OCI-LY1 (cell line): ENCODE measurements at regions not wholly inside any gene's neighbourhood (a gene's known extent, or its start where the extent isn't known, plus 50 kb on each side); places are given as distances from the start of the nearest gene placed in this dataset.

Experiments
- H2AFZ ChIP-seq: fragments of 200-600 bp; sonication (generic), shearing (Covaris generic); 2 replicates; pipeline ENCODE4 v1.6.0; 2014; ENCODE audit warnings: antibody characterized with exemption, mild to moderate bottlenecking, low read length
- H3F3A ChIP-seq: fragments of 200-600 bp; sonication (generic), shearing (Covaris generic); 2 replicates; pipeline ENCODE4 v1.6.0; 2014; ENCODE audit warnings: mild to moderate bottlenecking, antibody characterized with exemption, low read length, moderate library complexity; ENCODE audit not compliant: insufficient read depth
- H3K27ac ChIP-seq: fragments of 200-600 bp; sonication (generic); 2 replicates; pipeline ENCODE4 v1.5.1; 2014; ENCODE audit warnings: low read length, mixed run types, mild to moderate bottlenecking, low read depth; ENCODE audit not compliant: poor library complexity, severe bottlenecking
- H3K27me3 ChIP-seq: fragments of 200-600 bp; sonication (generic); 2 replicates; pipeline ENCODE4 v1.6.0; 2014; ENCODE audit warnings: antibody characterized with exemption, mild to moderate bottlenecking, low read length, moderate library complexity; ENCODE audit not compliant: insufficient read depth
- H3K36me3 ChIP-seq: fragments of 200-600 bp; sonication (generic); 2 replicates; pipeline ENCODE4 v1.6.1; 2014; ENCODE audit warnings: mild to moderate bottlenecking, antibody characterized with exemption, low read length, moderate library complexity, mixed read lengths; ENCODE audit not compliant: insufficient read depth
- H3K4me1 ChIP-seq: fragments of 200-600 bp; sonication (generic); 2 replicates; pipeline ENCODE4 v1.5.1; 2014; ENCODE audit warnings: mild to moderate bottlenecking, low read length, moderate library complexity; ENCODE audit not compliant: insufficient read depth, severe bottlenecking
- H3K4me2 ChIP-seq: fragments of 200-600 bp; sonication (generic), shearing (Covaris generic); 2 replicates; pipeline ENCODE4 v1.6.1; 2014; ENCODE audit warnings: low read length
- H3K4me3 ChIP-seq: fragments of 200-600 bp; sonication (generic); 2 replicates; pipeline ENCODE4 v1.5.1; 2014; ENCODE audit warnings: low read length, low read depth, mild to moderate bottlenecking, mixed read lengths; ENCODE audit not compliant: poor library complexity, severe bottlenecking
- H3K79me2 ChIP-seq: fragments of 200-600 bp; shearing (Covaris generic); 2 replicates; pipeline ENCODE4 v1.6.1; 2016; ENCODE audit warnings: mixed run types, low read length, mixed read lengths; ENCODE audit not compliant: insufficient read depth
- H3K9ac ChIP-seq: fragments of 200-600 bp; sonication (generic), shearing (Covaris generic); 2 replicates; pipeline ENCODE4 v1.6.1; 2014; ENCODE audit warnings: mild to moderate bottlenecking, low read length, mixed read lengths
- H3K9me2 ChIP-seq: fragments of 200-600 bp; sonication (generic), shearing (Covaris generic); 2 replicates; pipeline ENCODE4 v1.6.1; 2014; ENCODE audit warnings: low read depth, mild to moderate bottlenecking, low read length, mixed read lengths
- H3K9me3 ChIP-seq: fragments of 200-600 bp; shearing (Covaris generic); 2 replicates; pipeline ENCODE4 v1.6.1; 2014; ENCODE audit warnings: low read length, mixed read lengths
- H4K20me1 ChIP-seq: fragments of 200-600 bp; sonication (generic), shearing (Covaris generic); 2 replicates; pipeline ENCODE4 v1.6.0; 2016; ENCODE audit warnings: mild to moderate bottlenecking, low read length; ENCODE audit not compliant: insufficient read depth
- CTCF ChIP-seq: fragments of 200-600 bp; sonication (generic), shearing (Covaris generic); IDR thresholded peaks from 2 replicates; pipeline ENCODE4 v1.5.1; 2017; ENCODE audit warnings: mild to moderate bottlenecking, antibody characterized with exemption, low read length, moderate library complexity, mixed read lengths
- EZH2 ChIP-seq: fragments of 200-600 bp; sonication (generic), shearing (Covaris generic); IDR thresholded peaks from 2 replicates; pipeline ENCODE4 v1.8.0; 2017; ENCODE audit warnings: borderline replicate concordance, mixed run types, mild to moderate bottlenecking, antibody characterized with exemption, low read length, moderate library complexity, mixed read lengths

DNA sequence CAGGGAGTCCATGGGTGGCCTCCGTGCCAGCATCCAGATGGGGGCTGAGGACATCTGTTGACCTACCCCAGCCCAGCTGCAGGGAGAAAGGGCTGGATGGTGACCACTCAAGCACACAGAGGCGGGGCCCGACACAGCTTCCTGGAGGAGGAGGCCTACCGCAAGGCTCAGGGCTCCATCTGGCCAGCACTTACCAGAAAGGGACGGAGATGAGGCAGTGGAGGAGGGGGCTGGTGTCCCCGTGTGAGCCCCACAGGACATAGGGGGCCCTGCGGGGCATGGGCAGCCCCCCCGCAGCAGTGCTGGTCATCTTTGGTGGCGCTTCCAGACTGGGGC, 147.5 kb upstream of the CIBAR2 start:
- H3K9me3 ChIP-seq: no peaks in the 10 kb centered on the region
- no peak overlapping the region for H3K9ac ChIP-seq
- H4K20me1 ChIP-seq: no peaks in the 10 kb centered on the region
- H3K36me3 ChIP-seq: no peaks in the 10 kb centered on the region
- no peaks in the 10 kb centered on the region for H3K9me2 ChIP-seq
- H3K4me3 ChIP-seq: no peak overlapping the region
- H3K27me3 ChIP-seq: no peaks in the 10 kb centered on the region; the same call in 1 of the 2 replicates
- no peak overlapping the region for H3K4me2 ChIP-seq
- no peak for TF ChIP-seq CTCF
- TF ChIP-seq EZH2: no peak
- H3K79me2 ChIP-seq: no peaks in the 10 kb centered on the region
- no peaks in the 10 kb centered on the region for H3F3A ChIP-seq
- H3K4me1 ChIP-seq: peaks cover 16% of the 10 kb centered on the region
- no peak overlapping the region for H3K27ac ChIP-seq
- no peak overlapping the region for H2AFZ ChIP-seq

GRCh38 chr16:85261204-85261603, 148.9 kb upstream of the CIBAR2 start:
- Histone ChIP-seq H3K27ac (peak overlapping the region; percentile 26), H2AFZ (no peak overlapping the region), H3K79me2 (no peaks in the 10 kb centered on the region), H3K9me2 (no peaks in the 10 kb centered on the region), H3K9me3 (no peaks in the 10 kb centered on the region), H3K4me3 (no peak overlapping the region), H3K9ac (no peak overlapping the region), H3K4me2 (peak overlapping the region; percentile 12; the same call in 1 of the 2 replicates), H3K4me1 (peaks cover 16% of the 10 kb centered on the region), H3K36me3 (no peaks in the 10 kb centered on the region), H4K20me1 (no peaks in the 10 kb centered on the region), H3F3A (no peaks in the 10 kb centered on the region), H3K27me3 (no peaks in the 10 kb centered on the region; the same call in 1 of the 2 replicates)
- TF ChIP-seq CTCF: no peak
- TF ChIP-seq EZH2: no peak

- H3K9me2 ChIP-seq: no peaks in the 10 kb centered on the region
- no peaks in the 10 kb centered on the region for H3F3A ChIP-seq
- H3K27me3 ChIP-seq: no peaks in the 10 kb centered on the region; the same call in 1 of the 2 replicates
- TF ChIP-seq EZH2 (no peak), CTCF (no peak)
- peak overlapping the region; percentile 12; the same call in 1 of the 2 replicates for H3K4me2 ChIP-seq
- no peaks in the 10 kb centered on the region for H4K20me1 ChIP-seq
- H3K4me1 ChIP-seq: peaks cover 16% of the 10 kb centered on the region
- H3K36me3 ChIP-seq: no peaks in the 10 kb centered on the region
- no peak overlapping the region for H2AFZ ChIP-seq
- H3K79me2 ChIP-seq: no peaks in the 10 kb centered on the region
- no peak overlapping the region for H3K9ac ChIP-seq
- H3K9me3 ChIP-seq: no peaks in the 10 kb centered on the region
- peak overlapping the region; percentile 32 for H3K27ac ChIP-seq
- H3K4me3 ChIP-seq: no peak overlapping the region
These were observed 149.6 kb upstream of the CIBAR2 start for GRCh38 chr16:85261657-85262557.
